CD4-positive, alpha-beta T cell treated with Interleukin-2 at 100 ng/mL for 4 hours (primary cell): ENCODE measurements at regions not wholly inside any gene's neighbourhood (a gene's known extent, or its start where the extent isn't known, plus 50 kb on each side); places are given as distances from the start of the nearest gene placed in this dataset.

ENCODE experiments used
- DNase-seq: peaks from one replicate; pipeline ENCODE4 v3.0.0-alpha.2; 2020; ENCODE audit warnings: low spot score

DNA sequence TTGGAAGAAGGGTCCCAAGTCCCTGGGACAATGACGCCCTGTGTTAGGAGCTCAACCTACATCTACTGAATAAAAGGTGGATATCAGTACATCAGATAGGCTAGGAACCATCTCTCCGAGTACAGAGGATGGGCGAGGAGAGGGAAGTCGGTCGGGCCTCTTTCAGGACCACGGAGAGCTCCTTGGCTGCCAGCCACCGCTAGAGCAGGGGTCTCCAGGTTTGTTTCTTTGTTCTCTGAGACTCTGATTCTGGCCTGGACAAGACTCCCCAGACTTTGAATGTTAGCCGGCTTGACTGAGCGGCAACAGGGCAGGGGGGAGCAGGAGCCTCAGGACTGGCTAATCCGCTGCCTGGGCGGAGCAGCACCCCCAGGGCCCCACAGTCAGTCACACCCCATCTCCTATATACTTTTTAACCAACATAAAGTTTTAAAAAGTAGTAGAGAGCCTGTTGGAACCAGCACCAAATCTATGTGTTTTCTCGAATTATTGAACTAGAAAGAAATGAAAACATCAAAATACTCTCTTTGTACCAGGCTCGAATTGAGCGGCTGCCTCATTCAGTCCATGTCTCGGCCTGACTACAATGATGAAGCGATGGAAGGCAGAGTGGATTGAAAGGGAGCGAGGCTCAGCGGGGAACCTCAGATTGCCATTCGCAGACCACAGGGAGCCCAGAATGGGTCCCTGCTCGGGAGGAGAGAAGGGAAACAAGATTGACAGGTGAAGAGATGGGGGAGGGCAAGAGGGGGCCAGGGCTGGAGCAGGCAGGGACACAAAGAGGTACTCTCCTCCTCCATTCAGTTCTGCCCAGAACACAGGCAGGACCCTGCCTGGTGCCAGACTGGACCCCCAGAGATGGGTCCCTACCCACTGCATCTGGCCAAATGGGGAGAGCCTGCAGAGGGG is 131.6 kb downstream of the TPRA1 start:
- no peak for DNase-seq

GRCh38 chr3:127457546-127458145 is 132.9 kb downstream of the TPRA1 start:
- DNase-seq, result no peak

DNA sequence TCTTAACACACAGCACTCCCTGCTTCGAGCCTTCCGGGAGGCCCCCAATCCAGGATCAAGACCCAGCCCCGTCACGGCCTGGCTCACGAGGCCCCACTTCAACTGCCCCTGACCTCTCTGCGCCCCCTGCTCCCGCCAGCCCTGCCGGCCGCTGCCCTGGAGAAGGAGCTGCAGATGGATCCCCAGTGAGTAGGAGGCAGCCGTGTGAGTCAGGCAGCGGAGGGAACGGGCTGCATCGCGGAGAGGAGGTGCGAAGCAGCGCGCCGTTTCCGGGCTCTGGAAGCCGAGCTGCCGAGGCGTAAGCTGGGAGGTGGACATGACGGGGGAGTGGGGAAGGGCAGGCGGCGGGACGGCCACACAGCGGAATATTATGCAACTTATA is 133.4 kb downstream of the TPRA1 start:
- DNase-seq, result no peak

DNA sequence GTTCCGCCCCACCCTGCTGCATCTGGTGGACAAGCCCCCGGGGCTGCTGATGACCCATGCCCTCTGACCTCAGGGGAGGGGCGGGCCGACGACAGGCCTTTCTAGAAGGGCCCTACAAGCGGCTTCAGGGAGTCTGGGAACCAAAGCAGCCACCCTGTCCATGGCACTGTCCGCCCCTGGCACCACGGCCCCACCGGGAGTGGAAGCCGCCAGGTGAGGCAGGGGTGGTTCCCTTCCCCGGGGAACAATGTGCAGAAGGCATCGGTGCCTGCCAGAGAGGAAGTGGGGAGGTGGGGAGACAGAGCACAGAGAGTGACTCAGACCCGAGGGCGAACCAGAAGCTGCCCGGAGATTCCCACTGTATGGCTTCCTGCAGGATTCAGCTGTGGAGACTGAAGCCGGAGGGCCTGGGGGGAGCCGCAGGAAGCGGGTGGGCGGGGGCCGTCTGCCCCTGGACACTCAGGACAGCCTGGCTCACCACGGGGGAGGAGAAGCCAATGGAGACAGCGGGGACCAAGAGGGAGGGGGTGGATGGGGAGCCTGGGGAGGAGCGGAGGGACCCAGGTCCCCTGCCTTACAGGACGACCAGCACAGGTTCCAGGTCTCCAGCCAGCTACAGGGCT is 134.0 kb downstream of the TPRA1 start:
- DNase-seq, result no peak

GRCh38 chr3:127455541-127456450 is 134.7 kb downstream of the TPRA1 start:
- DNase-seq, result peak; percentile 24

GRCh38 chr3:127454968-127455367 is 135.6 kb downstream of the TPRA1 start:
- no peak for DNase-seq

DNA sequence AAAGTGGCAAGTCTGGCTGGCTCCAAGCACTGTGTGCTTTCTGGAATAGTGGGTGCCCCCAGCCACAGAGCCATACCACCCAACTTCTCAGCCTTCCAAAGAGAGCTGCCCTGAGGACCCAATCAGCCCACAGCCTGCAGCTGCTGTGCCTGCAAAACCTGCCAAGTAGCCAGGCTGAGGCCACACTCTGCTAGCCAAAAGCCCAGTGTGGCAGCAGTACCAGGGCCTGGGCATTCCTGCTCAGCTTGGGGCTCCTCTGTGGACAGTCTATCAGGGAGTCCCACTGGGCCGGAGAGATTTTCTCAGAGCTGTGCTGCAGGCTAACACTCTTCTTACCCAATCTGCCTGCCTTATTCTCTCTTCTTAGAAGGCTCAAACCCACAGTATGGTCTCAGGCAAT is 136.5 kb downstream of the TPRA1 start:
- no peak for DNase-seq

DNA sequence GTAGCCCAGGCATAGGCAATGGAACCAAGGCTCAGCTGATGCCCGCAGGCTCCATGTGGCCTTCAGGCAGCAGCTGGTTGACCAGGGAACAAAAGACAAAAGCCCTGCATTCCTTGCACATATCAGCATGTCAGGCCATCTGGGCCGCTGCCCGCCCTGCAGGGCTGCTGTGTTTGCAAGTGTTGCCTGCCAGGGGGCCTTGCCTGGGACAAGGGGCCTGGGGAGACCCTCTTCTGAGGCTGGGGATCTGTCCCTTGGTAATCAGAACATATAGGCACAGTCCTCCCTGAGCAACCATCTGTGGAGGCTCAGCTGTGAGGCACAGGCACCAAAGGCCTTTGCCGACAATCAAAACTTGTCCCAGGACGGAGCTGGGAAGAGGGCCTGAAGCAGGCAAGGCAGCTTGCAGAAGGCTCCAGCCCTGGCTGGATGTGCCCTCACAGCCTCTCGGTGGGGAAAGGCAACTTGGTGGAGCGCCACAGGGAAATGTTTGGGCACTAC is 138.2 kb downstream of the TPRA1 start:
- no peak for DNase-seq

GRCh38 chr3:127451321-127451720 is 139.2 kb downstream of the TPRA1 start:
- no peak for DNase-seq

DNA sequence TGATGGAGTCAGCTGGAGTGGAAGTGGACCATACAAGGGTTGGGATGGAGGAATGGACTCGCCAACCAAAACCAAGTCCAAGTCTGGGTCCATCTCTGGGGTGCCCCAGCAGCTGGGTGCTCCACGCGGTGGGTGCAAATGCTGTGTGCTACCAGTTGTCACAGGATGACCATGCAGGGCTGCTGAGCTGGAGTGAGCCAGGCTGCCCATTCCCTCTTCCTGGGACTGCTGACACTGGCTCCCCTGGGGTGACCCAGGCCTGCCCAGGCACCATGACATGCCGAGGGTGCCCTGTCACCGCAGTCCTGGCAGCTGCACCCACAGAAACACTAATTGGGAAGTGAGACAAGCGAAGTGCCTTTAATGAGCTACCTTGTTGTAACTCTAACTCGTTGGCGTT is 140.2 kb downstream of the TPRA1 start:
- DNase-seq, result no peak

GRCh38 chr3:127449486-127450212 is 140.9 kb downstream of the TPRA1 start:
- DNase-seq, result no peak

DNA sequence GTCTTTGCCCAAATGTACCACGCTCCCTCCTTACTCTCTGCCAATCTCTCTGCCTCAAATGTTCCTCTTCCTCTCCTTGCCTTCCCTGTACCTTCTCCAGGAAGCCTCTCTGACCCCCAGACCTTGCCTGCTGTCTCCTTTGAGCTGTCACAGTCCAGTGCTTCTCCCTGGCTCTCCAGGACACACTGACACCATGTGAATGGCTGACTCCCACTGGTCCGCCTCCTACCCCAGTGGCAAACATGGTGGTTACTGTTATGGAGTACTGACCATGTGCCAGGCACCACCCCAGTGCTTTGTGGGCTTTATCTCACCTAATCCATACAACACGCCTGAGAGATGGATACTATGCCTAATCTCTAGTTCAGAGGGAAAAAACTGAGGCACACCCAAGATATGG is 141.9 kb downstream of the TPRA1 start:
- DNase-seq, result no peak

GRCh38 chr3:127448161-127448561 is 142.4 kb downstream of the TPRA1 start:
- DNase-seq, result no peak

DNA sequence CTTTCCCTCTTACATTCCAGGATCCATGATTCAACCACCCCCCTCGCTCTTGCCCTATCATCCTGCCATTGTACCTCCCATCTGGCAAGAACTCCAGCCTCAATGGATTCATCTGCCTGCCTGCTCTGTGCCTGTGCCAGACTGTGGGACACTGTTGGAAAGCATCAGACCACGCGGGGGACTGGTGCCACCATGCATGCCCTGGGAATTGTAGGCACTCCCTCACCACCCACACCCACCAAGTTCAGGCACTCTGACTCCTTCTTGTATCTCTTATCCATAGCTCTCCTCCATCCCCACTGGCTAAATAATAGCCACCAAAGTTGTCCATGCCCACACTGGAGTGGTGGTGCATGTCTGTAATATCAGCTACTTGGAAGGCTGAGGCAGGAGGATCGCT is 143.8 kb downstream of the TPRA1 start:
- DNase-seq, result no peak

DNA sequence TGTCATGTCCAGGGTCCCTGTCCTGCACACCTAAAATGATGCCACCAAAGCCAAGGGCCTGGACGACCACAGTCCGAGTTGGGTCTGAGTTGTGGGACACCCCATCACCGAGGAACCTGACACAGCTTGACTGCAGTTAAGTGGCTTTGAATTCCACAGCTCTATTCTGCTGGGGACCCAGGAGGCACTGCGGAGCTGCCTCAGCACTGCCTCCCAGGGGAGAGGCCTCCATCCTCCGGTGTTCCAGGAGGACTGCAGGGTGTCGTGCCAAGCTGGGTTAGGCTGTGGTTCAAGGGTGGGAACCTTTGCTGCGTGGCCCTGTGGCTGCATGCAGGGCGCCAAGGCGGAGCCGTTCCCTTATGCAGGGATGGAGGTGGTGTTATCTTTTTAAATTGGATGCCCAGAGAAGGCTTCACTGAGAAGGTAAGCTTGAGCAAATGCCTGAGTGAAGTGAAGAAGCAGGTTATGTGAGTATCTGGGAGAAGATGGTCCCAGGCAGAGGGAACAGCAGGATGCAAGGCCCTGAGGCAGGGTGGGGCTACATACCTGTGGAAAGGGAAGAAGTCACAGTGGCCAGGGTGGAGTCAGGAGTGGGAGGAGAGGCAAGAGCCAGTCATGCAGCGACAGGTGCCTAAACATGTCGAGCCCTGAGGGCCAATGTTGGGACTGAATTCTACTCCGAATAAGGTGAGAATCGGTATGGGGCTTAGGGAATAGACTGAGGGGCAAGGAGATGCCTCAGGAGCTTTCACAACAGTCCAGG is 144.8 kb downstream of the TPRA1 start:
- no peak for DNase-seq

DNA sequence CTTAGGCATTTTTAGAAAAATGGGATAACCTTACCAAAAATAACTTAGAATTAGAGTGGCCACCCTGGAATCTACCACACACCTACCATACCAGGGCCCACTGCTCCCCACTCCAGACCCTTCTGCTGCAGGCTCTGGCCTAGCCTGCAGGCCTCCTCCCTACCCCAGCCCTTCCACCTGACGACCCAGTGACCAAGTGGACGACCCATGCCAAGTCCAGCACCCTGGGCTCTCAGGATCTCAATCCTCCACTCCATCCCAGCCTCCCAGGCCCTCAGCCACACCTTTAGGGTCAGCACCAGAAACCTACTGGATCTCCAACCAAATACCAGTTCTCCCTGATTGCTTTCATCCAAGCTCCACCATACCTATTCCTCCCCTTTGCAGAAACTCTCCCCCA is 145.8 kb downstream of the TPRA1 start:
- DNase-seq, result no peak

DNA sequence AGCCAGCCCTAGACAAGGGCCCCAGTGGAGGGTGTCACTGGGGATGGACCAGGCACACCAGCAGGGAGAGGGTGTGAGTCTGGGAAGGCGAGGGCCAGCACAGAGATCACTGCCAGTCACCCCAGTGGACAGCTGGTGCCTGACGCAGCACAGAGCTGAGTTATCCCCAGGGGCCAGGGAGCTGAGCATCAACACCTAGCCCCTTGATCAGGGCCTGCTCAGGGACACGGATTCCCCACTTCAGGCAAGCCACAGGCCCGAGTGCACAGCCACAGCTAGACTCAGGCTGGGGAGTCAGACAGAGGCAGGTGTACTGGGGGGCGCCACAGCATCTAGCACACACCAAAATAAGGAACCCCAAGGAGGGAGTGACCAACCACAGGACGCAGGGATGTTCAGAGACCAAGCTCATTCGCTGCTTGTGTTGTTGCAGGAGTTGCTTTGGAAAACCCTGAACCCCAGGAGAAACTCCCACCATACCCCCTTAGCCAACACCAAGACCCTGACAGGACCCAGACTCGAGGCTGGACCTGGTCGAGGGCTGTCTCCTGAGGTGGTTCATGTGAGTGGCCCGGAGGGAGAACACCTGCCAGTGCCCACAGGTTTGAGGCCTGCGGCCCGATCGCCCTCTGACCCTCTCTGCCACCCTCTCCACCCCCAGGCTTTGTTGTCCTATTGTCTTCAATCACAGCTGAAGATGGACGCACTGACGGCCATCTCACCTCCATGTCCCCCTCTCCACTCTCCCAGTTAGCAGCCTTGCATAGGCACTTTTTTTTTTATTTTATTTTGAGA is 146.8 kb downstream of the TPRA1 start:
- DNase-seq, result no peak

GRCh38 chr3:127442506-127442905 is 148.0 kb downstream of the TPRA1 start:
- no peak for DNase-seq

DNA sequence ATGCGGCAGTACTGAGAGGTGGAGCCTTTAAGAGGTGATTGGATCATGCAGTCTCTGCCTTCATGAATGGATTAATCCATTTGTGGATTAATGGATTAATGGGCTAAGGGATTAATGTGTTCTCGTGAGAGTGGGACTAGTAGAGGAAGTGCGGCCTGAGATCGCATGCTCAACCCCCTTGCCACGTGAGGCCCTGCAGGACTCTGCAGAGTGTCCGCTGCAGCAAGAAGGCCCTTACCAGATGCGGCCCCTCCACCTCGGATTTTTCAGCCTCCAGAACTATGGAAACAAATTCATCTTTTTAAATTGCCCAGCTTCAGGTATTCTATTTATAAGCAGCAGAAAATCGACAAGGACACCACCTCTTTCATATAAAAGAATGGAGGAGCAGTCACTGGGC is 148.8 kb downstream of the TPRA1 start:
- DNase-seq, result no peak

DNA sequence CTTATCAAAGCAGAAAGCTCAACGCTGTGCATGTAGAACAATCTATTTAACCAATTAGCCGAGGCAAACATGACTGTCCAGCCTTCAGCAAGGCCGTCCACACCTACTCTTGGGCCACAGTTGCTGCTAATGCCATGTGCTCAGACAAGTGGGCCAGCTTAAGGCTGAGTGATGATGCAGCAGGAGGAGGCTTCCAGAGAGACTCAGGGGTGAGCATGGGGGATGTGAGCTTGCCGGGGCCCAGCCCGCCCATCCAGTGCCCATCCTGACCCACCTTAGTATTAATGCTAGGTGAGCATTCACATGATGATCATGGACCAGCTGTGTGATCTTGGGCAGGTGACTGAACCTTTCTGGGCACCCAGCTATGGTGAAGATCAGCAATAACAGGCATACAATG is 150.1 kb downstream of the TPRA1 start:
- no peak for DNase-seq
